Islet precursor cell (in vitro differentiated cells): ENCODE measurements at regions not wholly inside any gene's neighbourhood (a gene's known extent, or its start where the extent isn't known, plus 50 kb on each side); places are given as distances from the start of the nearest gene placed in this dataset.
"Not testable (repeated sequence)": the region's sequence is repeated elsewhere in the genome, so short reads cannot be mapped to it uniquely, and the experiment has no call there.

ENCODE experiments used
- DNase-seq: peaks from one replicate; pipeline ENCODE4 v3.0.0-alpha.2; 2018

GRCh38 chr9:19926774-19927173 lies 137.9 kb upstream of the SLC24A2 start:
- DNase-seq = no peak

- DNase-seq = peak; percentile 93
These were observed 137.1 kb upstream of the SLC24A2 start for GRCh38 chr9:19925674-19926503.

GRCh38 chr9:19924080-19924479 lies 135.2 kb upstream of the SLC24A2 start:
- no peak for DNase-seq

- DNase-seq = peak; percentile 82
These were observed 133.8 kb upstream of the SLC24A2 start for GRCh38 chr9:19922476-19923118.

- DNase-seq = no peak
These were observed 131.6 kb upstream of the SLC24A2 start for GRCh38 chr9:19920401-19920800.

- no peak for DNase-seq
These were observed 129.8 kb upstream of the SLC24A2 start for GRCh38 chr9:19918630-19919029.

GRCh38 chr9:19914044-19914443 lies 125.2 kb upstream of the SLC24A2 start:
- no peak for DNase-seq

- DNase-seq = peak; percentile 70
These were observed 124.3 kb upstream of the SLC24A2 start for GRCh38 chr9:19913151-19913550.

- no peak for DNase-seq
These were observed 114.2 kb upstream of the SLC24A2 start for GRCh38 chr9:19903076-19903475.

GRCh38 chr9:19901586-19901985 lies 112.7 kb upstream of the SLC24A2 start:
- DNase-seq = no peak

GRCh38 chr9:19896161-19896560 lies 107.3 kb upstream of the SLC24A2 start:
- DNase-seq = no peak

- not testable (repeated sequence) for DNase-seq
These were observed 106.7 kb upstream of the SLC24A2 start for GRCh38 chr9:19895578-19895977.

GRCh38 chr9:19895006-19895405 lies 106.2 kb upstream of the SLC24A2 start:
- DNase-seq = no peak

- DNase-seq = no peak
These were observed 96.8 kb upstream of the SLC24A2 start for GRCh38 chr9:19885608-19886007.

- no peak for DNase-seq
These were observed 90.2 kb upstream of the SLC24A2 start for GRCh38 chr9:19879062-19879461.

- no peak for DNase-seq
These were observed 87.9 kb upstream of the SLC24A2 start for GRCh38 chr9:19876569-19877316.

- DNase-seq = no peak
These were observed 86.6 kb upstream of the SLC24A2 start for GRCh38 chr9:19875291-19875920.

GRCh38 chr9:19873188-19873587 lies 84.4 kb upstream of the SLC24A2 start:
- not testable (repeated sequence) for DNase-seq

- no peak for DNase-seq
These were observed 82.2 kb upstream of the SLC24A2 start for GRCh38 chr9:19870988-19871387.

- DNase-seq = no peak
These were observed 52.1 kb upstream of the SLC24A2 start for GRCh38 chr9:19840953-19841352.
